Fibroblast of lung (primary cell): ENCODE measurements at regions not wholly inside any gene's neighbourhood (a gene's known extent, or its start where the extent isn't known, plus 50 kb on each side); places are given as distances from the start of the nearest gene placed in this dataset.

Source experiments
- DNase-seq, 2 donors: peaks; one replicate each; pipeline versions ENCODE4 v3.0.0 to v3.0.0-alpha.2; 2010; ENCODE audit warnings: low read depth in 2 of 2
- H2AFZ ChIP-seq: 2 replicates; pipeline ENCODE4 v1.5.1; 2012; ENCODE audit warnings: low read length, control low read depth, inconsistent platforms
- H3K27ac ChIP-seq: 2 replicates; pipeline ENCODE4 v1.5.1; 2011; ENCODE audit warnings: low read length, control low read depth; ENCODE audit not compliant: insufficient read depth
- H3K27me3 ChIP-seq: 2 replicates; pipeline ENCODE4 v1.5.1; 2011; ENCODE audit warnings: mild to moderate bottlenecking, low read length; ENCODE audit not compliant: control insufficient read depth, insufficient read depth
- H3K36me3 ChIP-seq: 2 replicates; pipeline ENCODE4 v1.5.1; 2011; ENCODE audit warnings: low read length; ENCODE audit not compliant: control insufficient read depth, insufficient read depth
- H3K4me1 ChIP-seq: 2 replicates; pipeline ENCODE4 v1.5.1; 2011; ENCODE audit warnings: low read length; ENCODE audit not compliant: control insufficient read depth, insufficient read depth; ENCODE audit errors: extremely low read depth
- H3K4me2 ChIP-seq: 2 replicates; pipeline ENCODE4 v1.5.1; 2011; ENCODE audit warnings: low read length, control low read depth; ENCODE audit not compliant: insufficient read depth; ENCODE audit errors: extremely low read depth
- H3K4me3 ChIP-seq, 4 experiments: fragments of 200-600 bp in 1 of 4; sonication (generic) in 1 of 4; replicated peaks in 1 of 4; 2 replicates each; pipeline ENCODE4 v1.5.1; 2011 to 2016; ENCODE audit warnings: low read length in 4 of 4, low read depth in 3 of 4, mild to moderate bottlenecking in 3 of 4, control low read depth in 2 of 4, inconsistent platforms in 1 of 4, mixed read lengths in 1 of 4; ENCODE audit not compliant: insufficient read depth in 1 of 4; ENCODE audit errors: control extremely low read depth in 1 of 4
- H3K79me2 ChIP-seq: 2 replicates; pipeline ENCODE4 v1.5.1; 2012; ENCODE audit warnings: mild to moderate bottlenecking, low read length, inconsistent platforms; ENCODE audit not compliant: control insufficient read depth, insufficient read depth
- H3K9ac ChIP-seq: 2 replicates; pipeline ENCODE4 v1.5.1; 2011; ENCODE audit warnings: mild to moderate bottlenecking, low read length, control low read depth; ENCODE audit not compliant: insufficient read depth
- H3K9me3 ChIP-seq: 2 replicates; pipeline ENCODE4 v1.5.1; 2012; ENCODE audit warnings: low read depth, low read length; ENCODE audit not compliant: control insufficient read depth, insufficient read depth
- H4K20me1 ChIP-seq: 2 replicates; pipeline ENCODE4 v1.5.1; 2011; ENCODE audit warnings: low read length; ENCODE audit not compliant: control insufficient read depth, insufficient read depth; ENCODE audit errors: extremely low read depth
- EZH2 ChIP-seq: IDR thresholded peaks from 2 replicates; pipeline ENCODE4 v1.5.1; 2012; ENCODE audit warnings: low read length, control low read depth, mild to moderate bottlenecking; ENCODE audit errors: missing control alignments
- TF ChIP-seq, protein P1 (sequence below), 2 donors: IDR thresholded peaks in 1 of 2; conservative IDR thresholded peaks in 1 of 2; 1 replicate in 1 of 2; 2 replicates in 1 of 2; pipeline ENCODE4 v1.5.1; 2011 to 2012; ENCODE audit warnings: low read length in 2 of 2, control low read depth in 1 of 2, inconsistent platforms in 1 of 2, low read depth in 1 of 2, mild to moderate bottlenecking in 1 of 2

DNA sequence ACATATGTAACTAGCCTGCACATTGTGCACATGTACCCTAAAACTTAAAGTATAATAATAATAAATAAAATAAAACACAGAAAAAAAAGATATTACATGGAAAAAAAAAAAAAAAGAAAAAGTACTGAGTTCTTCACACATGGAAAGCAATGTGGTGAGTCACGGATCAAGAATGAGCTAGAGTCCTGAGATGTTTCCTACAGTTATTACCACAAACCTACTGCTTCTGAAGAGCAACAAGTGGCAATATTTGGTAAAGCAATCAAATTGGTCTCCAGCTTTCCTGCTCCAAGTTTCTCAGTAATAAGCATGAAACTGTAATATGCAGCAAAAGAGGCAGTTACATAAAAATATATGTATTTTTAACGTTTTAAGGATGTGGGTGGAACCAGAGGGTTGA is 223.3 kb upstream of the SALL1 start:
- no peak overlapping the region for H2AFZ ChIP-seq
- no peaks in the 10 kb centered on the region for H3K9me3 ChIP-seq
- H3K79me2 ChIP-seq = no peaks in the 10 kb centered on the region
- H3K4me3 ChIP-seq = no peak overlapping the region
- H3K9ac ChIP-seq = no peak overlapping the region
- no peaks in the 10 kb centered on the region for H3K27me3 ChIP-seq
- no peak overlapping the region for H3K27ac ChIP-seq
- peak; percentile 68 to 91 for DNase-seq
- no peak overlapping the region for H3K4me2 ChIP-seq
- no peaks in the 10 kb centered on the region for H3K4me1 ChIP-seq
- no peaks in the 10 kb centered on the region for H3K36me3 ChIP-seq
- no peak for TF ChIP-seq EZH2
- TF ChIP-seq, protein P1, sequence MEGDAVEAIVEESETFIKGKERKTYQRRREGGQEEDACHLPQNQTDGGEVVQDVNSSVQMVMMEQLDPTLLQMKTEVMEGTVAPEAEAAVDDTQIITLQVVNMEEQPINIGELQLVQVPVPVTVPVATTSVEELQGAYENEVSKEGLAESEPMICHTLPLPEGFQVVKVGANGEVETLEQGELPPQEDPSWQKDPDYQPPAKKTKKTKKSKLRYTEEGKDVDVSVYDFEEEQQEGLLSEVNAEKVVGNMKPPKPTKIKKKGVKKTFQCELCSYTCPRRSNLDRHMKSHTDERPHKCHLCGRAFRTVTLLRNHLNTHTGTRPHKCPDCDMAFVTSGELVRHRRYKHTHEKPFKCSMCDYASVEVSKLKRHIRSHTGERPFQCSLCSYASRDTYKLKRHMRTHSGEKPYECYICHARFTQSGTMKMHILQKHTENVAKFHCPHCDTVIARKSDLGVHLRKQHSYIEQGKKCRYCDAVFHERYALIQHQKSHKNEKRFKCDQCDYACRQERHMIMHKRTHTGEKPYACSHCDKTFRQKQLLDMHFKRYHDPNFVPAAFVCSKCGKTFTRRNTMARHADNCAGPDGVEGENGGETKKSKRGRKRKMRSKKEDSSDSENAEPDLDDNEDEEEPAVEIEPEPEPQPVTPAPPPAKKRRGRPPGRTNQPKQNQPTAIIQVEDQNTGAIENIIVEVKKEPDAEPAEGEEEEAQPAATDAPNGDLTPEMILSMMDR (conservative IDR thresholded peaks at IDR 0.05 in 1 of 2, IDR thresholded peaks at IDR 0.05 in 1 of 2; ENCODE audit: low read depth in 1 of 2, low read length in 2 of 2) = no peak
- no peaks in the 10 kb centered on the region for H4K20me1 ChIP-seq

DNA sequence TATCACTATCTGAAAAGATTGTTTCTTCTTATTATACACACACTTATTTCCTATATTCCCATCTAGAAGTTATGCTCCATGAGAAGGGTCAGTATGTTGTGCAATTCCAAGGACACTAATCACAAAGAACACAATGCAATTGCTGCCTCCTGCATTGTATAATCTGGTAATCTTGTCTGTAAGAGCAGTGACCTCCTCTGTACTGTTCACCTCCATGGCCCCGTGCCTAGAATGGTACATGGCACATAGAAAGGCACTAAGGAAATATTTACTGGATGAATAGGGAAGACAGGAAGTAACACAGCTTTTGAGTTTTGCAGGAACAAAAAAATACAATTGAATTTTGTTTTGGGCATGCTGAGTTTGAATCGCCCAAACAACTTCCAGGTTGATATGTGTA is 214.6 kb upstream of the SALL1 start:
- no peaks in the 10 kb centered on the region for H4K20me1 ChIP-seq
- H3K27me3 ChIP-seq = no peaks in the 10 kb centered on the region
- H3K4me1 ChIP-seq = no peaks in the 10 kb centered on the region
- no peaks in the 10 kb centered on the region for H3K36me3 ChIP-seq
- H3K79me2 ChIP-seq = no peaks in the 10 kb centered on the region
- no peak overlapping the region for H3K27ac ChIP-seq
- TF ChIP-seq, protein P1 (conservative IDR thresholded peaks at IDR 0.05 in 1 of 2, IDR thresholded peaks at IDR 0.05 in 1 of 2; ENCODE audit: low read depth in 1 of 2, low read length in 2 of 2) = no peak
- TF ChIP-seq EZH2 = no peak
- no peak overlapping the region for H3K9ac ChIP-seq
- no peaks in the 10 kb centered on the region for H3K9me3 ChIP-seq
- no peak overlapping the region for H3K4me2 ChIP-seq
- no peak overlapping the region for H3K4me3 ChIP-seq
- no peak for DNase-seq
- no peak overlapping the region for H2AFZ ChIP-seq

DNA sequence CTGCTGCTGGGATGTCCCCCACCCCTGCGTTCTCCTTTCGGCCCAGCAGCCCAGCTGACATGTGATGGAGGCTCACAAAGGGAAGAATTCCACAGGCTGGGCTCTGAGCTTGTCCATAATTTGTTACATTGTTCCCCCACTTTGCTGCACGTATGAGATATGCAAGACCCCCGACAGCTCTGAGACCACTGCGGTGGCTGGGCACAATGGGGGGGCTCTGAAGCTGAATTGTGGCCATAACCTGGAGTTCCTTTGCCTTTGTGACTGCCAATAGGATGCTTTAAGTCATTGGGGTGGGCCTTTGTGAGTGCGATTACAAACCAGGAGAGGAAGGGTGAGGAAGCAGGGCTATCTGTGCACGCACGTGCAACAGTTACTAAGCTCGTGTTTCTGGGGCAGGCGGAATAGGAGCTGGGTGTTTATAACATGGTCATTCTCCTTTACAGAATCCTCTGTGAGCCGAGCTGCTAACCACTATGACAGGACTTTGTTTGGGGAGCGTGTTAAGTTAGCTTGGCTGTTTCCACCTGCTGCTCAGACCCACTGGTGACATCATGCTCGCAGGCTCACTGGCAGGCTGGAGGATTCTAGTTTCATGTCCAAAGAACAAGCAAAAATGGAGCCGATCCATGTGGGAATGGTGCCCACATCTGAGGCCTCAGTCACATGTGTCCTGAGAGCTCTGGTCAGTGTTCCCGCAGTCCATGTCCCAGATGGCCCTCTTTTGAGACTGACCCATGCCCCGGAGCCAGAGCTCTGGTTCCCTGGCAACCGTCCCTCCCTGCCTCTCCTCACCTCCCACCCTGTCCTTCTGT is 208.3 kb upstream of the SALL1 start:
- H3K27me3 ChIP-seq = no peaks in the 10 kb centered on the region
- no peaks in the 10 kb centered on the region for H3K79me2 ChIP-seq
- peak; percentile 7 to 45 for DNase-seq
- TF ChIP-seq EZH2 = no peak
- TF ChIP-seq, protein P1 (conservative IDR thresholded peaks at IDR 0.05 in 1 of 2, IDR thresholded peaks at IDR 0.05 in 1 of 2; ENCODE audit: low read depth in 1 of 2, low read length in 2 of 2) = no peak
- no peak overlapping the region for H3K4me2 ChIP-seq
- H3K9me3 ChIP-seq = no peaks in the 10 kb centered on the region
- no peak overlapping the region for H3K27ac ChIP-seq
- H3K4me3 ChIP-seq = no peak overlapping the region
- H3K4me1 ChIP-seq = no peaks in the 10 kb centered on the region
- H3K9ac ChIP-seq = no peak overlapping the region
- no peaks in the 10 kb centered on the region for H4K20me1 ChIP-seq
- no peaks in the 10 kb centered on the region for H3K36me3 ChIP-seq
- no peak overlapping the region for H2AFZ ChIP-seq
